AG09309 (cell line): ENCODE measurements at regions not wholly inside any gene's neighbourhood (a gene's known extent, or its start where the extent isn't known, plus 50 kb on each side); places are given as distances from the start of the nearest gene placed in this dataset.
"Not testable (repeated sequence)": the region's sequence is repeated elsewhere in the genome, so short reads cannot be mapped to it uniquely, and the experiment has no call there.

ENCODE experiments used
- DNase-seq: peaks from one replicate; pipeline ENCODE4 v3.0.0-alpha.2; 2010; ENCODE audit warnings: low read depth
- H3K4me3 ChIP-seq: 2 replicates; pipeline ENCODE4 v1.5.1; 2011; ENCODE audit warnings: mild to moderate bottlenecking, low read depth, low read length, moderate library complexity; ENCODE audit not compliant: control insufficient read depth
- CTCF ChIP-seq: IDR thresholded peaks from 2 replicates; pipeline ENCODE4 v1.5.1; 2011; ENCODE audit warnings: mild to moderate bottlenecking, low read depth, low read length, inconsistent platforms; ENCODE audit not compliant: insufficient read depth, control insufficient read depth; ENCODE audit errors: missing control alignments

- DNase-seq = not testable (repeated sequence)
Measured at GRCh38 chr6:142016666-142017065, 116.1 kb upstream of the GJE1 start.

GRCh38 chr6:142015463-142015862 lies 117.3 kb upstream of the GJE1 start:
- not testable (repeated sequence) for DNase-seq, H3K4me3 ChIP-seq

More at GRCh38 chr6:142016666-142017065, 116.1 kb upstream of the GJE1 start:
- H3K4me3 ChIP-seq = not testable (repeated sequence)

- no peak for DNase-seq
- no peak for TF ChIP-seq CTCF
- H3K4me3 ChIP-seq = no peak overlapping the region; the same call in 1 of the 2 replicates
Measured at GRCh38 chr6:142015011-142015410, 117.7 kb upstream of the GJE1 start.

DNA sequence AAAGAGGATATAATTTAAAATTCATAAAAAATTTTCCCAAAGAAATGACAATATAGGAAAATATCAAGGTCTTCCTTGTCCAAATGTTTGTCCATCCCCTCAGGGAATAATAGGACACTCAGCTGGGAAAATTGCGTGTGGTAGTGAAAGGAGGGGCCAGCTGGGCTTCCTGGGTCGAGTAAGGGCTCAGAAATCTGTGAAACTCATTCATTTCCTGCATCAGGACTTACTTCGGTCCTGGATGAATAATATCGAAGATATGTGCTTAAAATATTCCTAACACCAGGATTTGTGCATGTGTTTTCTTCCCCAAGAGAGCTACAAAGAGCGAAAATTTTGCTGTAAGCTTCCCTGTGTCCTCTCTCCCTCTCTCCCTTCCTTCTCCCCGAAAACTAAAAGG lies 118.2 kb upstream of the GJE1 start:
- no peak overlapping the region; the same call in 1 of the 2 replicates for H3K4me3 ChIP-seq
- no peak for TF ChIP-seq CTCF
- peak; percentile 82 for DNase-seq

DNA sequence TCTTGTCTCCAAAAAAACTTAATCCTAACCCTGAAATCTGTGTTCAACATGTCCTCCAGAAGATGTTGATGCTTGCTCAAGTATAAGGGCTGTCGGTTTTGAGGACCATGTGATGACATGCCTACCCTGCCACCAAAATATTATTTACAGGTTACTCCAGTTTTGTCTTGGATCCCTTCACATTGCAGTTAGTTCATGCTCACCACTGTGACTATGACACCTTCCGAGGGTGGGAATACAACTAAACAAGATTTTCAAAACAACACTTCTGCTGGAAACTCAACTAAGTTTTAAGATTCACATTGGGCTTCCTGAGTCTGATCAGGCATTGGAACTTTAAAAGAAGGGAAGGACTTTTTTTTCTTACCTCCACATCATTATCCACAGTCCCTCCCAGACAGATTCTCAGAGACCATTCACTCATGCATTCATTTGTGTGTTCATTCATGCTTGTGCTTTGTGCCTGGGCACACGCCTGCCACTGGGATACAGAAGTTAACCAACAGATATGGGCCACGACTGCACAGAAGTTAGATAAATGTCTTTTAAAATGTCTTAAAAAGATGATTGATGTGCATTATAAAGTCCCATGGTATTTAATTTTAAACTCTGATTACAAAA lies 118.7 kb upstream of the GJE1 start:
- DNase-seq = no peak
- TF ChIP-seq CTCF = no peak
- no peak overlapping the region for H3K4me3 ChIP-seq

GRCh38 chr6:142013287-142013686 lies 119.4 kb upstream of the GJE1 start:
- DNase-seq = peak; percentile 88
- TF ChIP-seq CTCF = no peak
- H3K4me3 ChIP-seq = no peak overlapping the region

DNA sequence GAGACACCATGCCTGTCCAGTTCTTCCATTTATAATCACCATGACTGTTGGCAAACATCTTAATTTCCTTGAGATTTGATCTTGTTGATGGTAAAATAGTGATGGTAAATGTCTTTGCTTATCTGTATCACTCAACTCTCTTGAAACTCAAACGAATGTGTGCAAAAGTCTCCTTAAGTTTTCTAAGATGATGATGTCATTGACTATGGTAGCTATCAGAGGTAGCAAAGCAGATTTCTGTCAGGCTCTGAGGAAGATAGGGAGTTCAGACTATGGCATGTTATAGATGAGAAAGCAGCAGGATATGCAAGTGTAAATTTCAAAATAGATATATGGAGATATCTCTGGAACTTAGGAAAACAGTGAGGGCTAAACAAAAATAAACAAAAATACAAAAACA lies 121.0 kb upstream of the GJE1 start:
- H3K4me3 ChIP-seq = no peak overlapping the region
- no peak for TF ChIP-seq CTCF
- no peak for DNase-seq

- DNase-seq = peak; percentile 29
- TF ChIP-seq CTCF = no peak
Measured at GRCh38 chr6:142011156-142011555, 121.6 kb upstream of the GJE1 start.

More at GRCh38 chr6:142011156-142011555, 121.6 kb upstream of the GJE1 start:
- no peak overlapping the region for H3K4me3 ChIP-seq
